OCI-LY1 (cell line): ENCODE measurements at regions not wholly inside any gene's neighbourhood (a gene's known extent, or its start where the extent isn't known, plus 50 kb on each side); places are given as distances from the start of the nearest gene placed in this dataset.

Experiments used
- EZH2 ChIP-seq: fragments of 200-600 bp; sonication (generic), shearing (Covaris generic); IDR thresholded peaks from 2 replicates; pipeline ENCODE4 v1.8.0; 2017; ENCODE audit warnings: borderline replicate concordance, mixed run types, mild to moderate bottlenecking, antibody characterized with exemption, low read length, moderate library complexity, mixed read lengths
- TF ChIP-seq, protein P1 (sequence below): fragments of 200-600 bp; sonication (generic), shearing (Covaris generic); IDR thresholded peaks from 2 replicates; pipeline ENCODE4 v1.5.1; 2017; ENCODE audit warnings: mild to moderate bottlenecking, antibody characterized with exemption, low read length, moderate library complexity, mixed read lengths

DNA sequence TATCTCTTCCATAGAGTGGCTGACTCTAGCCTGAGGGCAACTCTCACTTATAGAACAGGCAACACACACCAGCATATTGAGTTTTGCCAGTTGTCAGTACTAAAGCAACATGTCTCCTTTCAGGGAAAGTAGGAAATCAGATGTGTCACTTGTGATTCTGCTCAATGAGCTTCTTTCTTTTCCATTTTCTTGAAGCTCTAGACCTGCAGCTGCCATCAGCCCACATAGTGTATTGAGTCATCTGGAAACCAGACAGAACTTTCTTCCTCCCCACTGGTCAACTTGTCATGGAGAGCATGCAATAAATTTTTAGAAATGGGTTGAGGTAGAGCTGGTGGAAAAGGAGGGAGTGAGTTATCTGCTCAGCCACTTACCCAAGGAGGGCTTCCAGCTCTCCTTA is 209.0 kb upstream of the PLEKHG7 start:
- TF ChIP-seq, protein P1, sequence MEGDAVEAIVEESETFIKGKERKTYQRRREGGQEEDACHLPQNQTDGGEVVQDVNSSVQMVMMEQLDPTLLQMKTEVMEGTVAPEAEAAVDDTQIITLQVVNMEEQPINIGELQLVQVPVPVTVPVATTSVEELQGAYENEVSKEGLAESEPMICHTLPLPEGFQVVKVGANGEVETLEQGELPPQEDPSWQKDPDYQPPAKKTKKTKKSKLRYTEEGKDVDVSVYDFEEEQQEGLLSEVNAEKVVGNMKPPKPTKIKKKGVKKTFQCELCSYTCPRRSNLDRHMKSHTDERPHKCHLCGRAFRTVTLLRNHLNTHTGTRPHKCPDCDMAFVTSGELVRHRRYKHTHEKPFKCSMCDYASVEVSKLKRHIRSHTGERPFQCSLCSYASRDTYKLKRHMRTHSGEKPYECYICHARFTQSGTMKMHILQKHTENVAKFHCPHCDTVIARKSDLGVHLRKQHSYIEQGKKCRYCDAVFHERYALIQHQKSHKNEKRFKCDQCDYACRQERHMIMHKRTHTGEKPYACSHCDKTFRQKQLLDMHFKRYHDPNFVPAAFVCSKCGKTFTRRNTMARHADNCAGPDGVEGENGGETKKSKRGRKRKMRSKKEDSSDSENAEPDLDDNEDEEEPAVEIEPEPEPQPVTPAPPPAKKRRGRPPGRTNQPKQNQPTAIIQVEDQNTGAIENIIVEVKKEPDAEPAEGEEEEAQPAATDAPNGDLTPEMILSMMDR = no peak
- TF ChIP-seq EZH2 = no peak
